WI38 (cell line): ENCODE measurements at regions not wholly inside any gene's neighbourhood (a gene's known extent, or its start where the extent isn't known, plus 50 kb on each side); places are given as distances from the start of the nearest gene placed in this dataset.
A peak's percentile ranks its signal among the peaks of the same experiment; 100 is the strongest.
"Not testable (repeated sequence)": the region's sequence is repeated elsewhere in the genome, so short reads cannot be mapped to it uniquely, and the experiment has no call there.

Source experiments
- H3K4me3 ChIP-seq: 2 replicates; pipeline ENCODE4 v1.5.1; 2011; ENCODE audit warnings: low read depth, mild to moderate bottlenecking, control low read depth, low read length
- CTCF ChIP-seq: IDR thresholded peaks from 2 replicates; pipeline ENCODE4 v1.5.1; 2012; ENCODE audit warnings: low read depth, mild to moderate bottlenecking, control low read depth, low read length

GRCh38 chr3:147305533-147306250, 100.7 kb downstream of the ZIC4 start:
- H3K4me3 ChIP-seq: no peak overlapping the region
- TF ChIP-seq CTCF: no peak

- TF ChIP-seq CTCF: no peak
- no peak overlapping the region for H3K4me3 ChIP-seq
These were observed 101.6 kb downstream of the ZIC4 start for GRCh38 chr3:147304756-147305155.

DNA sequence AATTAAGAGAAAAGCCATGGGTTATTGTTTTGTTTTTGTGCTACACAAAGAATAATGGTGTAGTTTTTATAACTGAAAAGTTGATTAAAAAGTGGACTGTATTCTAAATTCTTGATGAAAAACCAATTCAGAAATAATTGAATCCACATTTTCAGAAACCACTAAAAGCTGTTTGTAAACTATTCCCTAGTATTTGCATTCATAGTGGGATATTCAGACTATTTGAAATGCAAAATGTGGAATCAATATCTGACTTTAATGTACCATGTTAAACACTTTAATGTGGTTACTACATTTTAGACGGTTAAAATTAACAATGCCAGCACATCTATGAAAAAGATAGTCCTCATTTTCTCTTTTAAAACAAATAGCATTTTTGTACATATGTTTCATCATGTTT, 104.6 kb downstream of the ZIC4 start:
- H3K4me3 ChIP-seq: no peak overlapping the region
- TF ChIP-seq CTCF: no peak

- no peak for TF ChIP-seq CTCF
- H3K4me3 ChIP-seq: no peak overlapping the region
These were observed 106.7 kb downstream of the ZIC4 start for GRCh38 chr3:147299656-147300055.

- no peak for TF ChIP-seq CTCF
- H3K4me3 ChIP-seq: peak overlapping the region; percentile 38
These were observed 107.8 kb downstream of the ZIC4 start for GRCh38 chr3:147298511-147298982.

GRCh38 chr3:147297761-147298350, 108.5 kb downstream of the ZIC4 start:
- TF ChIP-seq CTCF: 0 out of 2 replicates have a peak, but pooled peaks have one; percentile 7
- peak overlapping the region; percentile 38 for H3K4me3 ChIP-seq

DNA sequence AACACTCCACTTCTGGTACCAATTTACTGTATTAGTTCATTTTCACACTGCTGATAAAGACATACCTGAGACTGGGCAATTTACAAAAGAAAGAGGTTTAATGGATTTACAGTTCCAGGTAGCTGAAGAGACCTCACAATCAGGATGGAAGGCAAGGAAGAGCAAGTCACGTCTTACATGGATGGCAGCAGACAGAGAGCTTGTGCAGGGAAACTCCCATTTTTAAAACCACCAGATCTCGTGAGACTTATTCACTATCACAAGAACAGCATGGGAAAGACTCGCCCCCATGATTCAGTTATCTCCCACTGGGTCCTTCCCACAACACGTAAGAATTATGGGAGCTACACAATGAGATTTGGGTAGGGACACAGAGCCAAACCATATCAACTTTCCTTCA, 119.0 kb downstream of the ZIC4 start:
- H3K4me3 ChIP-seq: not testable (repeated sequence)
